Ovary (tissue), 7 donors: ENCODE measurements at regions not wholly inside any gene's neighbourhood (a gene's known extent, or its start where the extent isn't known, plus 50 kb on each side); places are given as distances from the start of the nearest gene placed in this dataset.

ENCODE experiments used
- DNase-seq, 5 donors: peaks; one replicate each; pipeline ENCODE4 v3.0.0-alpha.2; 2019 to 2020
- H3K27ac ChIP-seq, 2 donors: fragments of 200-600 bp; one replicate each; pipeline versions ENCODE4 v1.5.1 to v1.8.0; 2019 to 2022
- H3K27me3 ChIP-seq: fragments of 200-600 bp; one replicate; pipeline ENCODE4 v1.8.0; 2022
- H3K36me3 ChIP-seq: fragments of 200-600 bp; sonication (generic); one replicate; pipeline ENCODE4 v1.5.1; 2019
- H3K4me1 ChIP-seq: one replicate; pipeline ENCODE4 v1.8.1; 2013; ENCODE audit warnings: mild to moderate bottlenecking, moderate library complexity; ENCODE audit not compliant: insufficient read depth
- H3K4me3 ChIP-seq: fragments of 200-600 bp; sonication (generic); one replicate; pipeline ENCODE4 v1.5.1; 2017
- H3K9me3 ChIP-seq, 2 donors: fragments of 200-600 bp in 1 of 2; sonication (generic) in 1 of 2; one replicate each; pipeline versions ENCODE4 v1.5.1 to v1.8.1; 2013 to 2019; ENCODE audit warnings: mild to moderate bottlenecking in 1 of 2, moderate library complexity in 1 of 2
- CTCF ChIP-seq, 3 donors: fragments of 450-650 bp in 2 of 3; fragments of 200-600 bp in 1 of 3; IDR thresholded peaks; one replicate each; pipeline versions ENCODE4 v1.5.1 to v1.8.0; 2016 to 2022; ENCODE audit warnings: antibody characterized with exemption in 3 of 3, mild to moderate bottlenecking in 1 of 3
- EP300 ChIP-seq: sonication (generic); formaldehyde crosslinking; IDR thresholded peaks from one replicate; pipeline ENCODE4 v1.6.1; 2017; ENCODE audit warnings: antibody characterized with exemption
- POLR2A ChIP-seq: fragments of 450-650 bp; IDR thresholded peaks from one replicate; pipeline ENCODE4 v1.6.1; 2017; ENCODE audit warnings: antibody characterized with exemption, mild to moderate bottlenecking, moderate library complexity
- WGBS, 3 donors: extraction: QIAGEN DNeasy Blood & Tissue Kit in 1 of 3; methylation state at CpG; one replicate each; pipeline versions ENCODE4 v1.1.5 to v1.1.7; 2013 to 2017; 5-methylcytosine and 5-hydroxymethylcytosine counted together
- intact Hi-C, 4 donors: fragments of 100-400 bp; cut with DNase I; formaldehyde crosslinking; loops; one replicate each; pipeline versions ENCODE4 v1.11.0 to v1.15.1; 2022 to 2023
- donor health status: DM: no; HTN: no; CAD: no; lungs with moderate emphysema.
- donor health status: DM: no; HTN: no; CAD: no.
- donor health status: Bipolar disorder and iron deficiency.
- donor health status: DM: no; HTN: no; CAD: no.
- donor health status: DM: yes; HTN: yes; CAD: no.

- WGBS, 3 donors = 55 to 73% (median 62%) methylated on average over 3 of the region's 3 CpGs
- DNase-seq = no peak
- TF ChIP-seq POLR2A (no peak), CTCF (IDR thresholded peaks at IDR 0.05) (no peak), EP300 (no peak)
- Histone ChIP-seq H3K4me1 (no peaks in the 10 kb centered on the region), H3K4me3 (no peak overlapping the region), H3K27ac (no peak overlapping the region), H3K36me3 (no peaks in the 10 kb centered on the region), H3K9me3 (no peaks in the 10 kb centered on the region), H3K27me3 (no peaks in the 10 kb centered on the region)
- intact Hi-C loops = no loop called here
These were observed 479.4 kb downstream of the PCDH20 start for GRCh38 chr13:60936281-60936680.

GRCh38 chr13:60933638-60934037, 482.0 kb downstream of the PCDH20 start:
- Histone ChIP-seq H3K36me3 (no peaks in the 10 kb centered on the region), H3K27ac (no peak overlapping the region), H3K27me3 (no peaks in the 10 kb centered on the region), H3K4me3 (no peak overlapping the region), H3K4me1 (no peaks in the 10 kb centered on the region), H3K9me3 (no peaks in the 10 kb centered on the region)
- DNase-seq = no peak
- intact Hi-C loops = no loop called here
- TF ChIP-seq POLR2A (no peak), EP300 (no peak), CTCF (IDR thresholded peaks at IDR 0.05) (no peak)
- whole genome bisulfite sequencing, 3 donors = 71 to 85% (median 80%) methylated on average over 2 of the region's 2 CpGs

GRCh38 chr13:60931858-60932546, 483.6 kb downstream of the PCDH20 start:
- no peaks in the 10 kb centered on the region for H3K27me3 ChIP-seq
- H3K4me3 ChIP-seq = no peak overlapping the region
- intact Hi-C loops = no loop called here
- no peaks in the 10 kb centered on the region for H3K9me3 ChIP-seq
- 50 to 60% (median 58%) methylated on average over 4 of the region's 4 CpGs for WGBS, 3 donors
- H3K36me3 ChIP-seq = no peaks in the 10 kb centered on the region
- no peak for DNase-seq
- H3K27ac ChIP-seq = no peak overlapping the region
- TF ChIP-seq EP300 = no peak
- no peak for TF ChIP-seq POLR2A
- TF ChIP-seq CTCF (IDR thresholded peaks at IDR 0.05) = no peak
- no peaks in the 10 kb centered on the region for H3K4me1 ChIP-seq

- H3K36me3 ChIP-seq = no peaks in the 10 kb centered on the region
- no peaks in the 10 kb centered on the region for H3K9me3 ChIP-seq
- no peaks in the 10 kb centered on the region for H3K4me1 ChIP-seq
- H3K4me3 ChIP-seq = no peak overlapping the region
- TF ChIP-seq EP300 (no peak), CTCF (IDR thresholded peaks at IDR 0.05) (no peak), POLR2A (no peak)
- WGBS, 3 donors = 79 to 81% (median 80%) methylated on average over 3 of the region's 3 CpGs
- no peak for DNase-seq
- H3K27ac ChIP-seq = no peak overlapping the region
- intact Hi-C loops = no loop called here
- no peaks in the 10 kb centered on the region for H3K27me3 ChIP-seq
These were observed 490.0 kb downstream of the PCDH20 start for GRCh38 chr13:60925686-60926085.
